Right atrium auricular region (tissue), 2 donors: ENCODE measurements at regions not wholly inside any gene's neighbourhood (a gene's known extent, or its start where the extent isn't known, plus 50 kb on each side); places are given as distances from the start of the nearest gene placed in this dataset.

Experiments
- DNase-seq: peaks from one replicate; pipeline ENCODE4 v3.0.0-alpha.2; 2019; ENCODE audit warnings: low spot score
- H3K27ac ChIP-seq, 2 donors: fragments of 200-600 bp; sonication (generic); 1 replicate in 1 of 2; 2 replicates in 1 of 2; pipeline ENCODE4 v1.5.1; 2016 to 2019
- H3K27me3 ChIP-seq, 2 donors: fragments of 200-600 bp; sonication (generic); one replicate each; pipeline versions ENCODE4 v1.5.1 to v1.6.0; 2017 to 2019
- H3K36me3 ChIP-seq: fragments of 200-600 bp; sonication (generic); one replicate; pipeline ENCODE4 v1.5.1; 2016
- H3K4me1 ChIP-seq, 2 donors: fragments of 200-600 bp; sonication (generic); one replicate each; pipeline versions ENCODE4 v1.5.1 to v1.6.0; 2017 to 2019
- H3K4me3 ChIP-seq, 2 donors: fragments of 200-600 bp; sonication (generic); 1 replicate in 1 of 2; 2 replicates in 1 of 2; pipeline ENCODE4 v1.5.1; 2017 to 2019; ENCODE audit warnings: mild to moderate bottlenecking in 1 of 2, moderate library complexity in 1 of 2
- H3K9me3 ChIP-seq, 2 donors: fragments of 200-600 bp; sonication (generic); one replicate each; pipeline ENCODE4 v1.5.1; 2019
- CTCF ChIP-seq, 2 donors: fragments of 200-600 bp; sonication (generic); IDR thresholded peaks; one replicate each; pipeline ENCODE4 v1.5.1; 2019; ENCODE audit warnings: antibody characterized with exemption in 2 of 2

GRCh38 chr5:23579566-23579965 is 72.2 kb downstream of the PRDM9 start:
- no peaks in the 10 kb centered on the region for H3K36me3 ChIP-seq
- H3K9me3 ChIP-seq = no peaks in the 10 kb centered on the region
- no peak for TF ChIP-seq CTCF (IDR thresholded peaks at IDR 0.05)

GRCh38 chr5:23583081-23583480 is 75.7 kb downstream of the PRDM9 start:
- TF ChIP-seq CTCF (IDR thresholded peaks at IDR 0.05) = no peak
- Histone ChIP-seq H3K4me1 (no peaks in the 10 kb centered on the region), H3K27me3 (no peaks in the 10 kb centered on the region), H3K36me3 (no peaks in the 10 kb centered on the region), H3K9me3 (no peaks in the 10 kb centered on the region), H3K27ac (no peak overlapping the region), H3K4me3 (no peak overlapping the region)
- no peak for DNase-seq

More at GRCh38 chr5:23579566-23579965, 72.2 kb downstream of the PRDM9 start:
- Histone ChIP-seq H3K4me1 (no peaks in the 10 kb centered on the region), H3K27me3 (no peaks in the 10 kb centered on the region), H3K4me3 (no peak overlapping the region), H3K27ac (no peak overlapping the region)
- DNase-seq = no peak

- no peaks in the 10 kb centered on the region for H3K9me3 ChIP-seq
- no peaks in the 10 kb centered on the region for H3K36me3 ChIP-seq
- no peak for TF ChIP-seq CTCF (IDR thresholded peaks at IDR 0.05)
- no peak overlapping the region for H3K27ac ChIP-seq
- H3K4me1 ChIP-seq = no peaks in the 10 kb centered on the region
- H3K27me3 ChIP-seq = no peaks in the 10 kb centered on the region
- DNase-seq = no peak
- H3K4me3 ChIP-seq = no peak overlapping the region
These were observed 81.5 kb downstream of the PRDM9 start for GRCh38 chr5:23588841-23589326.

- no peaks in the 10 kb centered on the region for H3K4me1 ChIP-seq
- TF ChIP-seq CTCF (IDR thresholded peaks at IDR 0.05) = no peak
These were observed 83.8 kb downstream of the PRDM9 start for GRCh38 chr5:23591250-23591649.

GRCh38 chr5:23606927-23607326 is 99.5 kb downstream of the PRDM9 start:
- DNase-seq = no peak
- Histone ChIP-seq H3K4me1 (no peaks in the 10 kb centered on the region), H3K4me3 (no peak overlapping the region), H3K36me3 (no peaks in the 10 kb centered on the region), H3K9me3 (peaks cover 0 to 5% of the 10 kb centered on the region in 2 donors), H3K27me3 (no peaks in the 10 kb centered on the region), H3K27ac (no peak overlapping the region)
- no peak for TF ChIP-seq CTCF (IDR thresholded peaks at IDR 0.05)

More at GRCh38 chr5:23591250-23591649, 83.8 kb downstream of the PRDM9 start:
- Histone ChIP-seq H3K9me3 (no peaks in the 10 kb centered on the region), H3K36me3 (no peaks in the 10 kb centered on the region), H3K27me3 (no peaks in the 10 kb centered on the region), H3K27ac (no peak overlapping the region), H3K4me3 (no peak overlapping the region)
- no peak for DNase-seq

GRCh38 chr5:23612701-23613100 is 105.3 kb downstream of the PRDM9 start:
- Histone ChIP-seq H3K27me3 (no peaks in the 10 kb centered on the region), H3K4me1 (no peaks in the 10 kb centered on the region), H3K36me3 (no peaks in the 10 kb centered on the region), H3K27ac (no peak overlapping the region), H3K9me3 (peaks cover 0 to 5% of the 10 kb centered on the region in 2 donors), H3K4me3 (no peak overlapping the region)
- no peak for TF ChIP-seq CTCF (IDR thresholded peaks at IDR 0.05)
- DNase-seq = no peak
